ENCODE measurements at regions not wholly inside any gene's neighbourhood (a gene's known extent, or its start where the extent isn't known, plus 50 kb on each side); places are given as distances from the start of the nearest gene placed in this dataset.

- TF ChIP-seq YY1 (IDR thresholded peaks at IDR 0.05; ENCODE audit: extremely low read depth, insufficient replicate concordance, low read depth, low read length) = no peak
These were observed 206.0 kb downstream of the PCSK1 start (continued) for GRCh38 chr5:96226941-96227552.

- Histone ChIP-seq H2AFZ (ENCODE audit: low read depth, low read length, poor library complexity, severe bottlenecking) (no peak overlapping the region), H4K20me1 (ENCODE audit: insufficient read depth) (no peaks in the 10 kb centered on the region), H3K9me2 (ENCODE audit: insufficient read depth) (no peaks in the 10 kb centered on the region), H3K79me2 (ENCODE audit: insufficient read depth, low read length) (no peaks in the 10 kb centered on the region), H3K4me1 (ENCODE audit: control insufficient read depth in 1 of 2, insufficient read depth in 2 of 2, low read length in 2 of 2) (no peaks in the 10 kb centered on the region), H3K4me2 (ENCODE audit: low read length) (no peak overlapping the region), H3K36me3 (ENCODE audit: control insufficient read depth in 1 of 2, insufficient read depth in 2 of 2, low read length in 2 of 2) (no peaks in the 10 kb centered on the region), H3K27ac (ENCODE audit: low read depth, low read length) (no peak overlapping the region), H3K27me3 (ENCODE audit: insufficient read depth, low read length) (no peaks in the 10 kb centered on the region), H3K9ac (ENCODE audit: low read length) (no peak overlapping the region), H3K4me3 (replicated peaks in 1 of 2; ENCODE audit: low read depth in 1 of 2, low read length in 2 of 2) (no peak overlapping the region), H3K9me3 (ENCODE audit: control insufficient read depth in 1 of 2, insufficient read depth in 1 of 2, low read depth in 1 of 2, low read length in 2 of 2) (no peaks in the 10 kb centered on the region)
- CTCF ChIA-PET = no interaction called here
- POLR2A ChIA-PET = no interaction called here
- BruUV-seq (replicated peaks) = no TSS peak
- DNase-seq (ENCODE audit: low read depth, low spot score) = no peak
- no peak for ATAC-seq
- intact Hi-C loops (cut with micrococcal nuclease) = no loop called here
- no peak for TF ChIP-seq SIN3A (IDR thresholded peaks at IDR 0.05; ENCODE audit: low read depth)
- TF ChIP-seq ZFX (IDR thresholded peaks at IDR 0.05) = no peak
- RAD21 ChIA-PET (ENCODE audit: low non-redundant PET in 1 of 2, low total read pairs in 2 of 2, uncharacterized antibody in 2 of 2, unreplicated experiment in 2 of 2) = no interaction called here
These were observed 210.9 kb downstream of the PCSK1 start for GRCh38 chr5:96222129-96222528.

- ChIA-PET RAD21 (ENCODE audit: low non-redundant PET in 1 of 2, low total read pairs in 2 of 2, uncharacterized antibody in 2 of 2, unreplicated experiment in 2 of 2) (no interaction called here), CTCF (no interaction called here), POLR2A (no interaction called here)
- Histone ChIP-seq H3K4me3 (replicated peaks in 1 of 2; ENCODE audit: low read depth in 1 of 2, low read length in 2 of 2) (no peak overlapping the region), H3K4me1 (ENCODE audit: control insufficient read depth in 1 of 2, insufficient read depth in 2 of 2, low read length in 2 of 2) (no peaks in the 10 kb centered on the region), H3K27me3 (ENCODE audit: insufficient read depth, low read length) (no peaks in the 10 kb centered on the region), H3K4me2 (ENCODE audit: low read length) (no peak overlapping the region), H4K20me1 (ENCODE audit: insufficient read depth) (no peaks in the 10 kb centered on the region), H3K27ac (ENCODE audit: low read depth, low read length) (no peak overlapping the region), H3K9me3 (ENCODE audit: control insufficient read depth in 1 of 2, insufficient read depth in 1 of 2, low read depth in 1 of 2, low read length in 2 of 2) (no peaks in the 10 kb centered on the region), H3K36me3 (ENCODE audit: control insufficient read depth in 1 of 2, insufficient read depth in 2 of 2, low read length in 2 of 2) (no peaks in the 10 kb centered on the region), H2AFZ (ENCODE audit: low read depth, low read length, poor library complexity, severe bottlenecking) (no peak overlapping the region), H3K9me2 (ENCODE audit: insufficient read depth) (no peaks in the 10 kb centered on the region), H3K79me2 (ENCODE audit: insufficient read depth, low read length) (no peaks in the 10 kb centered on the region), H3K9ac (ENCODE audit: low read length) (no peak overlapping the region)
- intact Hi-C loops (cut with micrococcal nuclease) = no loop called here
- no TSS peak for BruUV-seq (replicated peaks)
- ATAC-seq (no peak), DNase-seq (ENCODE audit: low read depth, low spot score) (no peak)
- no peak for TF ChIP-seq RAD21 (IDR thresholded peaks at IDR 0.05; ENCODE audit: low read depth)
- TF ChIP-seq ZFX (IDR thresholded peaks at IDR 0.05) = no peak
These were observed 212.2 kb downstream of the PCSK1 start for GRCh38 chr5:96220610-96221390.

All from HCT116 (cell line).